NCI-H128 (cell line): ENCODE measurements at regions not wholly inside any gene's neighbourhood (a gene's known extent, or its start where the extent isn't known, plus 50 kb on each side); places are given as distances from the start of the nearest gene placed in this dataset.
"Not testable (repeated sequence)": the region's sequence is repeated elsewhere in the genome, so short reads cannot be mapped to it uniquely, and the experiment has no call there.

Experiments used
- DNase-seq: peaks from one replicate; lab custom pipeline; 2025; ENCODE audit not compliant: unreplicated experiment; lab: John Stamatoyannopoulos, UW

DNA sequence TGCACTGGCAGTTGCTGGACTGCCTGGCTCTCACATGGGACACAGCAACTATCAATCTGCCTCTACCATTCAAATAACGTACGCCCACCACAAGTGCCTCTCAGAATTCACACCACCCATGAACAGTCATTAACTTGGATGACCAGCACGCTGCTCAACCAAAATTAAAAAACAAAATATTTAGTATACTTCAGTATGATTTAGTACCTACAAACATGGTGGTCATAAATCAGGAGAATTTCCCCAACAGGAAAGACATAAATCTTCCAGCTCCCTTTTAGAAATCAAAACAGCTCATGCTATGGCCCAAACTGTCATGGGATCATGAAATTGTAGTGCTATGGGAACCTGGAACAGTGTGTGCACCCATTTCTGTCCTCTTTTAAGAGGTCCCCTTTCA lies 317.4 kb upstream of the ETAA1 start:
- no peak for DNase-seq

DNA sequence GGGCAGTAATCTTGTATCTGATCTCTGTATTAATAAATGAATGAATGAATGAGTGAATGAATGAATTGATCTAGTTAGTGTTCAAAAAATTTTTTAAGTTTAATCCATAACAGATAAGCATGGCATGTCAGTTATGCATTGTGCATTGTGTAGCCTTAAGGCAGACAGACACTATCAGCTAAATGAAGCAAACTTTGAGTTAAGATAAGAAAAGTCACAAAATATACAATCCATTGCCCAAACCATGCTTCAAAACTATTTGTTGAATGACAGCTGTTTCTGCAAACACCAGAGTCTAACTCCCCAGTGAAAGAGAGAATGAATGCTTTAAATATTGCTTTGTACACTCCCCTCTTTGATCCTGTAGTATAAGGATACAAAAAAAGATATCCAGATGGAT lies 314.3 kb upstream of the ETAA1 start:
- no peak for DNase-seq

GRCh38 chr2:67083951-67084350 lies 313.2 kb upstream of the ETAA1 start:
- DNase-seq: no peak

DNA sequence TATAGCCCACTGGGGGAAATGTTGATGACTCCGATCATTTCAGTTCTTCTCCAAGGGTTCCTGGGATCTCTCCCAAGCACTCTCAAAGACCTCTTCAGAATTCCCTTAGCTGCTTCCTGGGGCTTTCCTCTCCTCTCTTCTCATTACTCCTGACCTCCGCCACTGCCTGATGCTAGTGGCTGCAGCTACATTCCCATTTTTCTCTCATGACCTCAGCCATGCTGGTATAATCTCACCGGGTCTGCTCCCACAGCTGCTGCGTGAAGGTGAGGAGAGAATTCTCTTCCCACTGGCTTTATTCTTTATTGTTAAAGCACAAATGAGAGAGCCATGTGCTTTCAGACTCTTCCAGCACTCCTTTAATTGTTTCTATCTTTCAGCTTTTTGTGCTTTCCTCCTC lies 312.0 kb upstream of the ETAA1 start:
- no peak for DNase-seq

DNA sequence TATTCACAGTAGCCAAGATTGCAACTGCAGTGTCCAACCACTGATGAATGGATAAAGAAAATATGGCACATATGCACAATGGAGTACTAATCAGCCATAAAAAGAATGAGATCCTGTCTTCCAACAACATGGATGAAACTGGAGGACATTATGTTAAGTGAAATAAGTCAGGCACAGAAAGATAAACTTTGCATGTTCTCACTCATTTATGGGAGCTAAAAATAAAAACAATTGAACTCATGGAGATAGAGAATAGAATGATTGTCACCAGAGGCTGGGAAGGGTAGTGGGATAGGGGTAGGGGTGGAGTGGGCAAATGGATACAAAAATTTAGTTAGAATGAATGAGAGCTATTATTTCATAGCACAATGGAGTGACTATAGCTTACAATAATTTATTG lies 305.5 kb upstream of the ETAA1 start:
- no peak for DNase-seq

- no peak for DNase-seq
Observed at GRCh38 chr2:67095121-67095520, 302.0 kb upstream of the ETAA1 start.

DNA sequence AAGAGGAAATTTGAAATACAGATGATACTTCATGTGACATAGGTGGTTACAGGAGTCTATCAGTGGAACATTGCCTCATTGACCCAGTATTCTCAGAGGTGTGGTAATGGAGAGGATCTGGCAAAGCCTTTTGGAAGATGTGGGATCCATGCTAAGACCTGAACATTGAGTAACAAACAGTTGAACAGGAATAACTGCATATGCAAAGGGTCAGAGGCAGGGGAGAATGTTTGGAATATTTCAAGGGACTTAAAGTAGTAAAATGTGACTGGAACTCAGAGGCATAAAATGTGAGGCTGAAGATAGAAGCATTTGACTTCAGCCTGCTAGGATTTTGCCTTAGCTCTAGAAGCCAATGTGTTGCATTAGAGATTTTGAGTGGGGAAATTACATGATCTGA lies 300.2 kb upstream of the ETAA1 start:
- no peak for DNase-seq

DNA sequence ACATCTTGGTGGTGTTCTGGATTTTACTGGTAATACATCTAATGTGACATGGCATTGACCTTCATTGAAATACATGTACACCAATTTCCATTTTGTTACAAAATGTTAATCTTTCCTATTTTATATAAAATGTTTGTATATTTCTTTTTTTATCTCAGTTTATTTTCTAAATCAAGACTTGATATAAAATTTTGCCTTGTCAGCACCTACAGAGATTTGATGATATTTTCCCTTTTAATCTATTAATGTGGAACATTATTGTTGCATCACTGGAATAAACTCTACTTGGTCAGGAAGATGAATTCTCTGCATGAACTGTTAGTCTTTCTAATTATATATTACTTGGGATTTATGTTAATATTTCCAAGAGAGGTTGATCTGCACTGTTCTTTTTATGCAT lies 294.0 kb upstream of the ETAA1 start:
- DNase-seq: no peak

GRCh38 chr2:67108231-67108630 lies 288.9 kb upstream of the ETAA1 start:
- DNase-seq: no peak

DNA sequence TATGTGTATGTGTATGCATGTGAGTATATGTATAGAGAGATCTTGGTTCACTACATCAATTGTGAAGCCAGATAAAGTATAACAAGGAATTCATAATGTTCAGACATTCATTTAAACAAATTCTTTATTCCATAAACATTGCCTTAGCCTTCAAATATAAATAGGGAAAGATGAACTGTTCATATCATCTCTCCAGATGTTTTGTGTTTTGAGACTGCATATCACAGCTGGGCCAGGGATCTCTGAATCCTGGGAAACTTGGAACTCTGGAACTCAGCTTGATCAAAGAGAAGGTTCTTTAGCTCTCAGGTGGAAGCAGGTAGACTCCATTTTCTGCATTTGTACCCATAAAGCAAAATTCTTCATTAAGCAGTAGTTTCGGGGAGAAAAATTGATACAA lies 272.6 kb upstream of the ETAA1 start:
- no peak for DNase-seq

DNA sequence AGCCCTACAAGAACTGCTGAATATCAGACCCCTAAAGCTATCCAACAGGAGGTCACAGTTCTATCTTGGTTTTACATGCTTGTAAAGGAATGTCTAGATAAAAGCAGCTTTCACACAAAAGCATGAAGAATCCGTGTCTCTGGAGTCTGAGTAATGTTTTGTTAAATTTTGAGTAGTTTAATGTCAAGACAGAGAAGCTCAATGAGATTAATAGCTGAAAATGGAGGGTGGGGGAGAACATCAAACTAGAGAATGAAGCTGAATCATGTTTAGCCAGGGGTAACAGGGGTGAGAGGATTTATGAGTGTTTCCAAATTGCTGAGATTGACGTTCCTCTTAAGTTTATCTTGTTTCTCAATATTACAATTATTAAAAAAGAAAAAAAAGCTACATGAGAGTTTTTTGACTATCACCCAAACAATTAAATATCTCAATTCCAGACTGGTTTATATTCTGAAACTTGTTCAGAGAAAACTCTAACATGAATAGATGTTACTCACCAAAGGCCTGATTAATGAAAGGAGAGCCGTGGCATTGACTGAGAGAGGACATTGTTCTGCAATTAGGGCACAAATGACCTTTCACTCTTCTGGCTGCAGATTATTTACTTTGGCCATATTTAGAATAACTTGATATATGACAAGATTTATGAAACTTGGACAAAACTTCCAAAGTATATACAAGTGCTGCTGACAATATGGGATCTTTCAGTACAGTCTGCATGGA lies 266.4 kb upstream of the ETAA1 start:
- DNase-seq: no peak

- no peak for DNase-seq
Observed at GRCh38 chr2:67131257-67131609, 265.9 kb upstream of the ETAA1 start.

DNA sequence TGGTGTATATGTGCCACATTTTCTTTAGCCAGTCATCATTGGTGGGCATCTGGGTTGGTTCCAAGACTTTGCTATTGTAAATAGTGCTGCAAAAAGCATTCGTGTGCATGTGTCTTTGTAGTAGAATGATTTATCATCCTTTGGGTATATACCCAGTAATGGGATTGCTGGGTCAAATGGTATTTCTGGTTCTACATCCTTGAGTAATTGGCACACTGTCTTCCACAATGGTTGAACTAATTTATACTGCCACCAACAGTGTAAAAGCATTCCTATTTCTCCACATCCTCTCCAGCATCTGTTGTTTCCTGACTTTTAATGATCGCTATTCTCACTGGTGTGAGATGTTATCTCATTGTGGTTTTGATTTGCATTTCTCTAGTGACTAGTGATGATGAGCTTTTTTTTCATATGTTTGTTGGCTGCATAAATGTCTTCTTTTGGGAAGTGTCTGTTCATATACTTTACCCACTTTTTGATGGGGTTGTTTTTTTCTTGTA lies 264.6 kb upstream of the ETAA1 start:
- not testable (repeated sequence) for DNase-seq

GRCh38 chr2:67135208-67135607 lies 261.9 kb upstream of the ETAA1 start:
- no peak for DNase-seq

DNA sequence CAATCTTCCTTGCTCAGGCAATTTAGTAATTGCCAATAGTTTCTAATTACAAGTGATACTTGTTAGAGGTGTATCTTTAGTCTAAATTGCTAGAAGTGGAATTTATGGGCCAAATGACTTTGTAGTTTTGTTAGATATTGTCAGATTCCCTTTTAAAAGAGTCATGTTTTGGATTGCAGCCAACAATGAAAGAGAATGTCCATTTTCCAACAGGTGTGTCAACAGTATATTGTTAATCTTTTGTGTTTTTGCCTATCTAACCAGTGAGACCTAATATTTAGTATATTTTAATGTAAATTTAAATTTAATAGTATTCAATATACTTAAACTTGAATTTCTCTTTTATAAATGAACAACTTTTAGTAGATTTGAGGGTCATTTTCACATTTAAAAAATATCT lies 259.4 kb upstream of the ETAA1 start:
- no peak for DNase-seq

DNA sequence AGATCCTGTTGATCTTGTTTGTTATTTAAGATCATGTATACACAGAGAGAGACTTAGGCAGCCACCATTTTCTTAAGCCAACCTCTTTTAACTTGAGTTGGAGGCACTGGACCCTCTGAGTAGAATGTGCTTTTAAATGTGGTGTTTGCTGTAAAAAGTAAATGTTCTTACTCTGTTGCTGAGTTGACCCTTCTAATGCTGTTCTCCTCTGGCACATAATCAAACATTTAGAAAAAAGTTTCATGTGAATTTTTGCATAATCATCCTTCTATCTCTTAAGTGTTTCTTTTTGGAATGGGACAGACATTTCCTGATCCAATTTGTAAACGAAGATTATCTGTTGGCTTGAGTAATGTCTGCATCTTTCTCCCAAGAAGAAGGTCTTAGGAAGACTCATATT lies 255.1 kb upstream of the ETAA1 start:
- no peak for DNase-seq

GRCh38 chr2:67142741-67143140 lies 254.4 kb upstream of the ETAA1 start:
- DNase-seq: no peak

GRCh38 chr2:67145851-67146250 lies 251.3 kb upstream of the ETAA1 start:
- DNase-seq: no peak

DNA sequence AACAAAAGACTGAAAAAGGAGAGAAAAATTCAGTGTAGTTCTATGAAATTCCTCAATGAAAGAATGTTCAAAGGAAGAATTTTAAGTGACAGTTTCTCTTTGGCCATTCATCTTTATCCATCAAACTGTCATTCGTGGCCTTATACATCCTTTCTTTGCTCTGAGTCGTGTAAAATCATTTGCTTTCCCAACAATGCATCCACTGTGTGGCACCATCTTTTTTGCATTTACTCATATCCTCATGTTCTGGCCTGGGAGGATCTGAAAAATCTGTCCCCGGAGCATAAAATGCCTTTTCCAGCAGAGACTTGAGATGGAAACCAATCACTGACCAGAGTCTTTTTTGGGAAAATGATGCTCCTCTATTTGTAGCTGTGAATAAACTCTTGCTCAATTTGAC lies 240.3 kb upstream of the ETAA1 start:
- DNase-seq: no peak

DNA sequence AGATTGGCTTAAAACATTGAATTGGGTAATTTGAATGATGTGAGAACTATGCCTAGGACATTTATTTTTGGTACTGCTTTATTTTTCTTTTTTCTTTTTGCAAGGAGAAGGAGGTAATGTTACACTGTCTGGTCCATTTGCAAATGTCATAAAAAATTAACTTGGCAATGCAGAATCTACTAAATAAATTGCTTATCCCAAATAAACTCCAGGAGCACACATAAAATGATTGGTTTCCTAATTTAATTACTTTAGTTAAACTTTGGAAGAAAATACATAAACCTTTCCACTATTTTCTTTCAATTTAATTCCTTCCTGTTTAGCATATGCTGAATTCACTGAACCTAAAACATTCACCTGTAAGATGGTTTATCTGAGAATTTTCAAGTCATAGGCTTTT lies 238.4 kb upstream of the ETAA1 start:
- DNase-seq: no peak

DNA sequence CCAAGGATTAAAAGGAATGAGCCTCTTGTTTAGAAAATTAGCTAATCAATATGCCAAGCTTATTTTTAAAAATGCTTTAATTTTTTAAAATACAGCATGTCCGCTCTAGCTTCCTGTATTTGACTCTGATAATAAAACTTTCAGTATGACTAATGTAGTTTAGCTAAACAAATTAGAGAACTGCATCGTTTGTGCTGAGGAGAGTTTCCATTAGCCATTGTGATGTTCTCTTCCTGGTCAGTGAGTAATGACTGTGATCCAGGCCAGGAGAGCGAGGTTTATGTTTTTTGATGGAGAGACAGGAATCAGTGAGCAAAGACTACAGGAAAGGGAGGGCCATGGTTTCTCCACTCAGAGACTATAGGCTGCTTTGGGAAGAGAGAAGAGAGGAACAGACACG lies 237.2 kb upstream of the ETAA1 start:
- no peak for DNase-seq

- DNase-seq: no peak
Observed at GRCh38 chr2:67164771-67165522, 232.2 kb upstream of the ETAA1 start.

DNA sequence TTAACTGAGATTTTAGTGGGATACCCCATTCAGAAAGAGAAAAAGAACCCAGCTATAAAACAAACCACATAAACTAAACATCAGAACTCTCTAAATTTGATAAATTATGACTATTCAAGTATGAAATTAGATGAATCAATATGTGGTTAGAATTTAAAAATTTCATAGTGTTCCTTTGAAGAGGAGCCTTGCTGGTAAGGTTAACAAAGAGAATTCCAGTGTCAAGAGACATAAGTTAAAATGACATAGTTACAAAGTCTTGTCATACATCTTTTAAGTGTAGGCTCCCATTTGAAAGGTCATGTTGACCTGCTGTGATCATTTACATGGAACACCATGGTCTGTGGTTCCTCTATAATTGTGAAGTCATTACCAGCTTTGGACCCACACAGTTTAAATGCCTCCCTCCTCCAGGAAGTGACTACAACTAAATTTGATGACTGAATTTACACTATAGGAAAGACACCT lies 231.6 kb upstream of the ETAA1 start:
- DNase-seq: no peak
